ENCODE measurements at regions not wholly inside any gene's neighbourhood (a gene's known extent, or its start where the extent isn't known, plus 50 kb on each side); places are given as distances from the start of the nearest gene placed in this dataset.

- H3K4me3 ChIP-seq (ENCODE audit: low read length) = no peak overlapping the region
- no peak overlapping the region for H3K4me2 ChIP-seq (ENCODE audit: low read length)
- no peaks in the 10 kb centered on the region for H3K27me3 ChIP-seq (ENCODE audit: control insufficient read depth, insufficient read depth, low read length)
- no peaks in the 10 kb centered on the region for H3K4me1 ChIP-seq (ENCODE audit: control insufficient read depth, insufficient read depth, low read length)
- no peaks in the 10 kb centered on the region for H3K36me3 ChIP-seq (ENCODE audit: insufficient read depth, low read length)
- H3K9me3 ChIP-seq (replicated peaks; ENCODE audit: low read length) = no peaks in the 10 kb centered on the region
- no peak overlapping the region for H3K9ac ChIP-seq (ENCODE audit: low read depth, low read length)
These were observed 59.3 kb downstream of the EBLN2 start for GRCh38 chr3:73120710-73121109.

- Histone ChIP-seq H3K4me2 (ENCODE audit: low read length) (no peak overlapping the region), H3K4me1 (ENCODE audit: control insufficient read depth, insufficient read depth, low read length) (no peaks in the 10 kb centered on the region), H3K36me3 (ENCODE audit: insufficient read depth, low read length) (no peaks in the 10 kb centered on the region), H3K9me3 (replicated peaks; ENCODE audit: low read length) (no peaks in the 10 kb centered on the region), H3K4me3 (ENCODE audit: low read length) (no peak overlapping the region), H3K27me3 (ENCODE audit: control insufficient read depth, insufficient read depth, low read length) (no peaks in the 10 kb centered on the region), H3K9ac (ENCODE audit: low read depth, low read length) (no peak overlapping the region)
These were observed 60.3 kb downstream of the EBLN2 start for GRCh38 chr3:73121669-73122331.

GRCh38 chr3:73134034-73134433 lies 72.6 kb downstream of the EBLN2 start:
- Histone ChIP-seq H3K27me3 (ENCODE audit: control insufficient read depth, insufficient read depth, low read length) (peaks cover 4% of the 10 kb centered on the region), H3K9me3 (replicated peaks; ENCODE audit: low read length) (no peaks in the 10 kb centered on the region), H3K4me2 (ENCODE audit: low read length) (no peak overlapping the region), H3K4me3 (ENCODE audit: low read length) (no peak overlapping the region), H3K36me3 (ENCODE audit: insufficient read depth, low read length) (no peaks in the 10 kb centered on the region), H3K4me1 (ENCODE audit: control insufficient read depth, insufficient read depth, low read length) (no peaks in the 10 kb centered on the region), H3K9ac (ENCODE audit: low read depth, low read length) (no peak overlapping the region)

- Histone ChIP-seq H3K4me3 (ENCODE audit: low read length) (no peak overlapping the region), H3K36me3 (ENCODE audit: insufficient read depth, low read length) (no peaks in the 10 kb centered on the region), H3K27me3 (ENCODE audit: control insufficient read depth, insufficient read depth, low read length) (peaks cover 7% of the 10 kb centered on the region), H3K4me1 (ENCODE audit: control insufficient read depth, insufficient read depth, low read length) (no peaks in the 10 kb centered on the region), H3K9me3 (replicated peaks; ENCODE audit: low read length) (no peaks in the 10 kb centered on the region), H3K9ac (ENCODE audit: low read depth, low read length) (no peak overlapping the region), H3K4me2 (ENCODE audit: low read length) (no peak overlapping the region)
These were observed 75.5 kb downstream of the EBLN2 start for GRCh38 chr3:73136941-73137340.

GRCh38 chr3:73137736-73138403 lies 76.4 kb downstream of the EBLN2 start:
- Histone ChIP-seq H3K4me1 (ENCODE audit: control insufficient read depth, insufficient read depth, low read length) (no peaks in the 10 kb centered on the region), H3K36me3 (ENCODE audit: insufficient read depth, low read length) (no peaks in the 10 kb centered on the region), H3K4me2 (ENCODE audit: low read length) (no peak overlapping the region)

GRCh38 chr3:73140772-73141442 lies 79.4 kb downstream of the EBLN2 start:
- H3K4me2 ChIP-seq (ENCODE audit: low read length) = no peak overlapping the region
- no peak overlapping the region for H3K4me3 ChIP-seq (ENCODE audit: low read length)
- no peaks in the 10 kb centered on the region for H3K36me3 ChIP-seq (ENCODE audit: insufficient read depth, low read length)
- H3K9ac ChIP-seq (ENCODE audit: low read depth, low read length) = no peak overlapping the region
- no peaks in the 10 kb centered on the region for H3K9me3 ChIP-seq (replicated peaks; ENCODE audit: low read length)
- peaks cover 7% of the 10 kb centered on the region for H3K27me3 ChIP-seq (ENCODE audit: control insufficient read depth, insufficient read depth, low read length)
- H3K4me1 ChIP-seq (ENCODE audit: control insufficient read depth, insufficient read depth, low read length) = peaks cover 8% of the 10 kb centered on the region

More at GRCh38 chr3:73137736-73138403, 76.4 kb downstream of the EBLN2 start:
- H3K9me3 ChIP-seq (replicated peaks; ENCODE audit: low read length) = no peaks in the 10 kb centered on the region
- peaks cover 7% of the 10 kb centered on the region for H3K27me3 ChIP-seq (ENCODE audit: control insufficient read depth, insufficient read depth, low read length)
- H3K4me3 ChIP-seq (ENCODE audit: low read length) = no peak overlapping the region
- no peak overlapping the region for H3K9ac ChIP-seq (ENCODE audit: low read depth, low read length)

GRCh38 chr3:73141525-73141924 lies 80.1 kb downstream of the EBLN2 start:
- H3K27me3 ChIP-seq (ENCODE audit: control insufficient read depth, insufficient read depth, low read length) = peaks cover 12% of the 10 kb centered on the region

GRCh38 chr3:73143401-73143800 lies 81.9 kb downstream of the EBLN2 start:
- H3K4me3 ChIP-seq (ENCODE audit: low read length) = no peak overlapping the region
- no peaks in the 10 kb centered on the region for H3K36me3 ChIP-seq (ENCODE audit: insufficient read depth, low read length)
- H3K4me1 ChIP-seq (ENCODE audit: control insufficient read depth, insufficient read depth, low read length) = peaks cover 8% of the 10 kb centered on the region
- no peak overlapping the region for H3K4me2 ChIP-seq (ENCODE audit: low read length)
- H3K27me3 ChIP-seq (ENCODE audit: control insufficient read depth, insufficient read depth, low read length) = peaks cover 8% of the 10 kb centered on the region
- no peaks in the 10 kb centered on the region for H3K9me3 ChIP-seq (replicated peaks; ENCODE audit: low read length)
- H3K9ac ChIP-seq (ENCODE audit: low read depth, low read length) = no peak overlapping the region

More at GRCh38 chr3:73141525-73141924, 80.1 kb downstream of the EBLN2 start:
- H3K36me3 ChIP-seq (ENCODE audit: insufficient read depth, low read length) = no peaks in the 10 kb centered on the region
- no peaks in the 10 kb centered on the region for H3K9me3 ChIP-seq (replicated peaks; ENCODE audit: low read length)
- H3K9ac ChIP-seq (ENCODE audit: low read depth, low read length) = no peak overlapping the region
- peaks cover 8% of the 10 kb centered on the region for H3K4me1 ChIP-seq (ENCODE audit: control insufficient read depth, insufficient read depth, low read length)
- H3K4me2 ChIP-seq (ENCODE audit: low read length) = no peak overlapping the region
- H3K4me3 ChIP-seq (ENCODE audit: low read length) = no peak overlapping the region

GRCh38 chr3:73143821-73144237 lies 82.4 kb downstream of the EBLN2 start:
- Histone ChIP-seq H3K4me2 (ENCODE audit: low read length) (no peak overlapping the region), H3K4me3 (ENCODE audit: low read length) (no peak overlapping the region), H3K36me3 (ENCODE audit: insufficient read depth, low read length) (no peaks in the 10 kb centered on the region), H3K9ac (ENCODE audit: low read depth, low read length) (no peak overlapping the region), H3K27me3 (ENCODE audit: control insufficient read depth, insufficient read depth, low read length) (peaks cover 8% of the 10 kb centered on the region), H3K9me3 (replicated peaks; ENCODE audit: low read length) (no peaks in the 10 kb centered on the region), H3K4me1 (ENCODE audit: control insufficient read depth, insufficient read depth, low read length) (peaks cover 8% of the 10 kb centered on the region)

GRCh38 chr3:73144276-73144675 lies 82.8 kb downstream of the EBLN2 start:
- no peak overlapping the region for H3K4me3 ChIP-seq (ENCODE audit: low read length)
- no peaks in the 10 kb centered on the region for H3K36me3 ChIP-seq (ENCODE audit: insufficient read depth, low read length)
- H3K4me1 ChIP-seq (ENCODE audit: control insufficient read depth, insufficient read depth, low read length) = peaks cover 8% of the 10 kb centered on the region
- H3K9me3 ChIP-seq (replicated peaks; ENCODE audit: low read length) = no peaks in the 10 kb centered on the region
- no peak overlapping the region for H3K4me2 ChIP-seq (ENCODE audit: low read length)
- H3K9ac ChIP-seq (ENCODE audit: low read depth, low read length) = no peak overlapping the region
- peaks cover 8% of the 10 kb centered on the region for H3K27me3 ChIP-seq (ENCODE audit: control insufficient read depth, insufficient read depth, low read length)

GRCh38 chr3:73144828-73145227 lies 83.4 kb downstream of the EBLN2 start:
- peaks cover 8% of the 10 kb centered on the region for H3K4me1 ChIP-seq (ENCODE audit: control insufficient read depth, insufficient read depth, low read length)

More at GRCh38 chr3:73144828-73145227, 83.4 kb downstream of the EBLN2 start:
- Histone ChIP-seq H3K36me3 (ENCODE audit: insufficient read depth, low read length) (no peaks in the 10 kb centered on the region), H3K27me3 (ENCODE audit: control insufficient read depth, insufficient read depth, low read length) (peaks cover 8% of the 10 kb centered on the region), H3K9ac (ENCODE audit: low read depth, low read length) (no peak overlapping the region), H3K4me2 (ENCODE audit: low read length) (no peak overlapping the region), H3K4me3 (ENCODE audit: low read length) (no peak overlapping the region), H3K9me3 (replicated peaks; ENCODE audit: low read length) (no peaks in the 10 kb centered on the region)

Measured in skeletal muscle satellite cell (primary cell).